NOMO-1 (cell line): ENCODE measurements at regions not wholly inside any gene's neighbourhood (a gene's known extent, or its start where the extent isn't known, plus 50 kb on each side); places are given as distances from the start of the nearest gene placed in this dataset.
A peak's percentile ranks its signal among the peaks of the same experiment; 100 is the strongest.
"Not testable (repeated sequence)": the region's sequence is repeated elsewhere in the genome, so short reads cannot be mapped to it uniquely, and the experiment has no call there.

Experiments
- DNase-seq, 2 experiments: peaks; one replicate each; lab custom pipeline; 2025; ENCODE audit not compliant: unreplicated experiment in 2 of 2; lab: John Stamatoyannopoulos, UW

DNA sequence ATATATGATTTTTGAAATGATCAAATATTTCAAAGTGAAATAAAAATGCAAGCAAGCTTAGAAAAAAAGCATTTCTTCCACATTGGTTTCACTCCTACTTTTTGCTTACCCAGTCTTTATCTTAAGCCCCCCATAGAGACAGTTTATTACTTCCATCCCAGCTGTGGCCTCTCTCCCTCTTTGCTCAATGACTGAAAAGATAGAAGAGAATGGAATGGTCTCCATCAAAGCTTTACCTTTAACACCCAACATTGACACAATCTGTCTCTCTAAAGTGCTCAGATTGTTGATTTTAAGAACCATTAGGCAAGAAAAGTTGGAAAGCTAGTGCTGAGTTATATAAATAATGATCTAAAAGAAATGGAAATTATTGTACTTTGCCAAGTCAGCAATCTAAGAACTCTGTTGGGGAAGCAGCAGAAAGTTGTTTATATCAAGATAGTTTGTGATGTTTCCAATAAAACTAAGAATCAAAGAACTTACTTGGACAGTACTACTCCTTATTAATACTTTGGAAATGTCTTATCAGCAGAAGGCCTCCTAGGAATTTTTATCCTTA is 277.5 kb upstream of the NREP start:
- no peak for DNase-seq

DNA sequence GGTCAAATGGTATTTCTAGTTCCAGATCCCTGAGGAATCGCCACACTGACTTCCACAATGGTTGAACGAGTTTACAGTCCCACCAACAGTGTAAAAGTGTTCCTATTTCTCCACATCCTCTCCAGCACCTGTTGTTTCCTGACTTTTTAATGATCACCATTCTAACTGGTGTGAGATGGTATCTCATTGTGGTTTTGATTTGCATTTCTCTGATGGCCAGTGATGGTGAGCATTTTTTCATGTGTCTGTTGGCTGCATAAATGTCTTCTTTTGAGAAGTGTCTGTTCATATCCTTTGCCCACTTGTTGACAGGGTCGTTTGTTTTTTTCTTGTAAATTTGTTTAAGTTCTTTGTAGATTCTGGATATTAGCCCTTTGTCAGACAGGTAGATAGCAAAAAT is 269.9 kb upstream of the NREP start:
- not testable (repeated sequence) for DNase-seq

DNA sequence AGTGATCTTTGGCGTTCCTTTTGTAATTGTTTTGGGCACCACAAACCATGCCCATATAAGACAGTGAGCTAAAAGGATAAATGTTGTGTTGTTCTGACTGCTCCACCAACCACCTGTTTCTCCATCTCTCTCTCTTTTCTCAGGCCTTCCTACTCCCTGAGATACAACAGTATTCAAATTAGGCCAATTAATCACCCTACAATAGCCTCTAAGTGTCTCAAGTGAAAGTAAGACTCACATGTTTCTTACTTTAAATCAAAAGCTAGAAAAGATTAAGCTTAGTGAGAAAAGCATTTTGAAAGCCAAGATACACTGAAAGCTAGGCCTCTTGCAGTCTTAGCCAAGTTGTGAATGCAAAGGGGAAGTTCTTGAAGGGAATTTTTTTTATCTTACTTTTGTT is 268.8 kb upstream of the NREP start:
- no peak for DNase-seq

DNA sequence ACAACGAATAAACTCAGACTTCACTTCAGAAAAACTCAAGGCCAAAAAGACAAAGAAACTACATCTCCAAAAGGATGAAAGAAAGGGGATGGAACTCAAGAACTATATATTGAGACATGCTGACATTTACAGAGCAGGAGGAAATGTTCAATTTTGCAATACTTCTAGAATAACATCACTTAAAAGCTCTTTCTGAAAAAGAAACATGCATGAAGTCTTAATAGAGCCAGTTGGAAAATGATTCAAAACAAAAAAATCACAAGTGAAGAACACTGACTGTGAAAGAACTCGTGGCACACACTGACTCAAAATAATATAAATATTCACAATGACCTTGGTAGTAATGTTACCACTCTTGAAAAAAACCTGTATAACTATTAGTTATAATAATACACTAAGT is 267.8 kb upstream of the NREP start:
- peak in 1 of 2 experiments; percentile 45 for DNase-seq

DNA sequence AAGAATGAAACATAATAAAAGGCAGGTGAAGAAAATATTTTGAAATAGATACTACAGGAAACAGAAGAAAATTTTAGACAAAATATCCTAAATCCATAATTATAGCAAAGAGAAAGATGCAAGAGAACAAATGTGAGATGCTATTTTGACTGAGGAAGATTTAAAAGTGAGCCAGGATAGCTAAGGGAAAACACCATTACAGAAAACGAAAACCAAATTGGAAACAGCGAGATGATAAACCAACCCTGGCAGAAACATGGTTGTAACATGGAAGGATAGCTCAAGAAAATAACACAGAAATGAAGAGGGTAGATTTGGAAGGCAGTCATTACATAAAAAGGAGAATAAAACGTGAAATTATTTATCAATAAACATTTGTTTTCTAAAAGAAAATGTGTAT is 267.2 kb upstream of the NREP start:
- no peak for DNase-seq

DNA sequence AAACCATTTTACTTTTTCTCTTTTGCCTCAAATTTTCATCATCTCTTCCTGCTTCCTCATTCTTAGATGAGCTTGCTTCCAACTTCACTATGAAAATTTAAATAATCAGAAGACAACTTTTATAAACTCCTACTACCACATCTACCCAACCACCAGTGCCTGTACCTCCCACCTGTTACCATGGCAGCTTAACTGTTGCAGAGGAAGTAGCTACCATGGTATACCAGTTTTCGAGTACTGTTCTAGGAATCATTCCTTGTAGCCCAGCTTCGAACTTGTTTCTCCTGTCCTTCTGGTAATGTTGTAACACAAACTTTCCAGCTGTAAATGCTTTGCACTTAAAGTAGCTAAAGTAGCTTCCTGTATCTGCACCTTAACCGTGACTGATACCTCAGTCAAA is 266.8 kb upstream of the NREP start:
- no peak for DNase-seq

DNA sequence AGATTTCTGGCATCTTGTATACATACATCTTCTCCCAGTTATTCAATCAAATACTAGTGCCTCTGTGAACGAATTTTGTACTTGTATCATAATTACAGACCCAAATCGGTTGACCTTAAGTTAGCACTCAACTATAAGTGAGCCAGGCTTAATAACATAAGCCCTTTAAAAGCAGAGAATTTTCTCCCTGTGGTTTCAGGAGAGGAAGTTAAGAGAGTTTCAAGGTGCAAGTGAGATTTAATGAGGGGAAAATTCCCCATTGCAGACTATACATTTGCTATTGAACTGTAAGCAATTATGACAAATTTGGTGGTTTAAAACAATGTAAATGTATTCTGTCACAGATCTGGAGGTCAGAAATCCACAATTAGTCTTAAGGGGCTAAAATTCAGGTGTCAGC is 261.9 kb upstream of the NREP start:
- DNase-seq: peak in 1 of 2 experiments; percentile 50

DNA sequence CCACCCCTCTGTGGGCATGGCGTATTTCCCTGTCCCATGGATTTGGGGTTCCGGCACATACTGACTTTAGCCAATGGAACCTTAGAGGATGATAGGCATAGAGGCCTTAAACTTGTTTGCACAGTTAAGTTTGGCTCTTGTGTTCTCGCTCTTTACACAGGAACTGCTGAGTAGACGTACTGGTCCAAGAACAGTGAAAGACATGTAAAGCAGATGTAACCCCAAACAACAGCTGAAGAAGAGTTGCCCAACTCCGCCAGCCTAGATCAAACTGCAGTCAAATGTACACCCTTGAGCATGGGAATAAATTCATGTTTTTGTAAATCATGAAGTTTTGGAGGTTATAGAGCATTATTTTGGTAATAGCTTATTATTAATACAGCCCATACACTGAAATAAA is 260.0 kb upstream of the NREP start:
- no peak for DNase-seq

DNA sequence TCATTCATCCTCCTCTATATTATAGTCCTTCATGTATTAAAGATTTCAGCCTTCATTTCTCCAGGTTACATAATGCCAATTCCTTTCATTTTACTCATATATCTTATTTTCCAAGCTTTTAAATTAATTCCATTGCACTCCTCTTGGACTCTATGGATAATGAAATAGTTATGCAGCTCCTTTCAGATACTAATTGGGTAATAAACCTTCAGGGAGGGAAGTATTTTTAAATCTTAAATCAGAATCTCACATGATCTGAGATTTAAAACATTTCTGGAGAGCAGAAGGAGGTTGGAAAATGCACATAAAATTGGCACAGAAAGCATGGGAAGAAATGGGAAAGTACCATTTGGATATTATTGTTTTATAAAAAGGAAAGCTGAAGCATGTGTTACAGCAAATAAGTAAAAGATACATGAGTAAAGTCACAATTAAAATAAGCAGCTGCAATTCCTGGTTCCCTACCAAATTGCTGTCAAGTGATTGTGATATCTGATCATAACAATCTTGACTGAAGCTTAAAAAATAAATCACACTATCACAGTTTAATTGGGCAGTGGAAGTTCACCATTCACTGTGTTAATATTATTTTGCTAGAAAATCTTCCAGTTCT is 257.9 kb upstream of the NREP start:
- no peak for DNase-seq

DNA sequence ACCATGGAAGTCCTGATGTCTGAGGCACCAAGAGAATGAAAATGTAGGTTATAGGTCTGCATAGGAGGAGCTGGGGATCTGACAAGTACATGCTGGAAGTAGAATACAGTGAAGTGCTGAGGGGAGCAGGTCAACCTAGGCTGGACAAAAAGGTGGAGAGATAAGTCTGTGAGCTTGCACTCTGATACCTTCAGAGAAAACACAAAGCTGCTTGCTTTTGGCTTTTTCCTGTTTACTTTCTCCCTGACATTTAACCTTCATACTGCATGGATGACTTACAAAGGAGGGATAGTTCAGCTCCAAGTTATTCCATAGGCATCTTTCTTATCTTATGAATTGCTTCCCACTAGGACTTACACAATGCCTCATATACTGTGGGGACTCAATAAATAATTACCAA is 256.7 kb upstream of the NREP start:
- no peak for DNase-seq

DNA sequence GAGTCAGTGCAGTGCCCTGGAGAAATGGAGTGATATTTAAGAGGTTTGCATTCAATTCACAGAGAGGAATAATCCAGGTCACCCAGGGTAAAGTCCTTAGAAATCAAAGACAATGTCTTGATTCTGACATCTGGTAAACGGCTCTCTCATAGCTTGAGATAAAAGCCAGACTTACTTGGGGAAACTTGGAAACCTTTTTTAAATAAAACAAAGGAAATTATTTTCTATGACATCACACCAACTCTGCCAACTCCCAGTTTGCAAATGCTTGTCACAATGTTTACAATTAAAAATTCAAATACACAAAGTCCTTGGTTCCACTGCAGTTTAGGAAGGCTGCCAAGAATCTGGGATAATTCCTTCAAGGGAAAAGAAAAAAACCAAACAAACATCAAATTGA is 255.1 kb upstream of the NREP start:
- DNase-seq: no peak

DNA sequence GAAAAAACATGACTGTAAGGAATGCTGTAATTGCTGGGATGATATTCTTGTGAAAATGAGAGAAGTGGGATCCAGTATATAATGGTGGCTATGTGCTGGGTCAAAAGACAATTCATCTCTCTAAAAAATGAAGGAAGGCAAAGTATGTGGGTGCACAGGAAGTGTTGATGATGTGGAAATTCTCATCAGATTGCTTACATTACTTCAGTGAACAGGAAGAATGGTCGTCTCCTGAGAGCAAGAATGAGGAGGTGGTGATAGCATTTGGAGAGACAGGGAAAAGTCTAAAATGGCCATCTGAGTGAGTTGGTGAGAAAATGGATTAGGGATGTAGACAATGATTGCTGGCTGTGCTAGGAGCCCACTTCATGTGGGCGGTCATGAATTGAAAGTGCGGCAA is 253.5 kb upstream of the NREP start:
- DNase-seq: no peak

DNA sequence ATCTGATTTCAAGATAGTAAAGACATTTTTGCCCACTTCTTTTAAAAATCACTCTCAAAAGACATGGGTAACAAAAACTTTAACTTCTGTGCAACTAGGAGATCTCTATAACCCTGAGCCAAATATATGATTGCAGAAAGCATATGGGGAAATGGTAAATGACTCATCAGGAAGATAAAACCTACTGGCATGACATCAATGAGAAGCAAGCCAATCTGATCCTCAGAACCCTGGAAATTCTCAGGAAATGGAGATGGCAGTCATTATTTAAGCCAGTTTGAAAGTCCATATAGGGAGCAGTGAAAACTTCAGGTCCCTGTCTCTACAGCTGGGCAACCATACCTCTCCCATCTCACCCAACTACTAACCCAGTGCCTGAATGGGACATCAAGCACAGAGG is 249.7 kb upstream of the NREP start:
- DNase-seq: peak in 1 of 2 experiments; percentile 26

DNA sequence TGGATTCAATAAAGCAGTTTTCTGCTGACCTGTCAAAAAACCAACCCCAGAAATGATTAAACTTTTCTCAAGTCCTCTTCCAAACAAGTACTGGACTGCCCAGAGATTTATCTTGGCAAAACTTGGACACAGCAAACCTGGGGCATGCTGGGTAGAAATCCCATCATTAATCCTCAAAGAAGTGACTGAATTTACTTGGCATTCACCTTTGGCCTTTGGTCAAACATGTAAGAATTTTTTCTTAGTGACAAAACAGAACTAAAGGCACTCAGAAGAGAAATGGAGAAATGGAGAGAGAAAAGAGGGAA is 248.6 kb upstream of the NREP start:
- DNase-seq: no peak

DNA sequence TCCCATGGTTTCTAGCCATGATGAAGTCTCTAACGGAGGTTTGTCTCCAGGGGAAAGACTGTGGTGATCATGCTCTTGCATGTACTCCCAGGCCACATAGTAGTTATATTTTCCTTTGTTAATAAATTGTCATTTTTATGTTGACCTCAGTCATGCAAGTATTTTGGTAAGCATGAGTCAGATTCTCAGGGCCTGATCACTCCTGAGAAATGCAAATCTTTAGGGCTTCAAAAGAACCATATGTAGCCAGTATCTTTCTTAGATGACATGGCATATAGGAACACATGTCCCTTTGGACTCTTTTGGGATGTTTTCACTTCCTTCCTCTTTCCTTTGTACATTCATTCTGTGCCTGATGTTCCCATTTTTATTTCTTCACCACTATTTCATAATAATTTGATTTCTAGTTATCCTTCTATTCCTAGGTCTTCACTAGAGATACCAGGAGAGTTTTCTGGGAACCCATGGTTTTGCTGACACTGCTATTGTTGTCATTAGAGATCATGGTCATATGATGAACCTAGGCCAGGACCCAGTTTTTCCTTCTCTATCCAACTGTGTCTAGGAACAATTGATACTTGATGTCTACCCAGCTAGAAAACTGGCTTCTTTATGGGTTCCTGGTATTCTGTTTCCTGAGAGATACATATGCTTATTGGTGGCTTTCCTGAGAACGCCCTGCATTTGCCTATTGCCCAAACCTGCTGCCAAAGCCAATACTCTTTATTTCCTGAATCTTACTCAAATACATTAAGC is 248.1 kb upstream of the NREP start:
- no peak for DNase-seq

DNA sequence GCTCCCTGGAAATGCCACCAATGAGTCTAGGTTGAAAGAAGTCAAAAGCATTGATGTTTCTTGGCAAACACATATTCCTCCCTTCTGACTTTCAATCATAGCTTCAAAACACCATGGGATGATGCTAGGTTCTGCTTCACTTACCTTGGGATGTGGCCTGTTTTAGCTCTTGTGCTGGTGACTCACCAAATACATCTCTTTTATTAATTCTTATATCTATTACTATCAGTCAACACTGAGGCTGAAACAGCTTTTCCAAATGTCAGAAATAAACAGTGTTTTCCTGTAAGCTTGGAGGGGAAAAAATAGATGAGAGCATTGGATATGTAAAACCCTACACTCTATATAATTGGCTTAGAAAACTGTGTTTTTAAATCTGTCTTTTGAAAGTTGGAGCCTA is 245.4 kb upstream of the NREP start:
- no peak for DNase-seq

DNA sequence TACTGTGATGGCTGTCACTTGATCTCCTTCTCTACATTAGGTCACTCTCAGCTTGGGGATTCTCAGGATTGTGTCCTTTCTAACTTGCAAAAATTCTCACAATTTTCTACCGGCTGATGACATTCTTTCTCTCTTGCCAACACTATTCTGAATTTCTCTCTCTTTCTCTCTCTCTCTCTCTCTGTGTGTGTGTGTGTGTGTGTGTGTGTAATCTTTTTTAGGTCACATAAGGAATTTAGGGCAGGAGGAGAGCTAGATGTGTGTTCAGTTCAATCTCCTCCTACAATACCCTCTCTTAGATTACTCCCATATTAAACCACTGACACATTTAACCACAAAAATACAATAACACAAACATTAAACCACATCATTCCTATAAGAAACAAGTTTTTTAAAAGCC is 242.3 kb upstream of the NREP start:
- no peak for DNase-seq

DNA sequence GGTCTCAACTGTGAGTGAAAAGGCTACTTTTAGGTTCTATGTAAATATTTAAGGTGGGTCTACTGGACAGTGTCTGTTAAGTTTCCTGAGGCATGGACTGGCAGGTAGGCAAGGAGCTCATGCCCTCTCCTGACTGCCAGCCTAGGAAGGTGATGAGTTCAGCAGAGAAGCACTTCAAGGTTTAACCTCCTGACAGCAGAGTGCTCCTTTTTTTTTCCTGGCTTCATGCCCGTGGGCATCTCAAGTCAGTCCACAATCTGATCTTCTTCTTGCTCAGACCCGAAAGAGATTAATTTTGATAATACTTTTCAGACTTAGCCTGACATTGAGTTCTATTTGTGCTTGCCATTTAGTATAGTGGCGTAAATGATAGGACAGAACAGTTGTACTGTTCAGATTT is 241.9 kb upstream of the NREP start:
- no peak for DNase-seq

DNA sequence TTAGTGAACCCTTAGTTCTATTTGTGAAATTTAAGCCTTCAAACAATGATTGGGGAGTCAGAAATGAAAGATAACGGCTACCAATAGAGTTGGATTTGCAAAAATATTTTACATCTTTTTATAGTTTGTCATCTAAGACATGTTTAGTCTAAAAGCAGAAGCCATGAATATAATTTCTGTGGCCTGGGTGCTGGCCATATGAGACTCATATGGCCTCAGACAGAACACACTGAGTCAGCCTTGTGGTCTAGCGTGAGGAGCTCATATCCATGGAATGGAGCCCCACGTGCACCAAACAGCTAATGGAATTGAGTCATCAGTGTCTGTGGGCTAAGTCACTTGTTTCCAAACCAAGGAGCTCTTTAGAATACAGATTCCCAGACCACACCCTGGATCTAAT is 240.7 kb upstream of the NREP start:
- peak; percentile 53 to 61 for DNase-seq

DNA sequence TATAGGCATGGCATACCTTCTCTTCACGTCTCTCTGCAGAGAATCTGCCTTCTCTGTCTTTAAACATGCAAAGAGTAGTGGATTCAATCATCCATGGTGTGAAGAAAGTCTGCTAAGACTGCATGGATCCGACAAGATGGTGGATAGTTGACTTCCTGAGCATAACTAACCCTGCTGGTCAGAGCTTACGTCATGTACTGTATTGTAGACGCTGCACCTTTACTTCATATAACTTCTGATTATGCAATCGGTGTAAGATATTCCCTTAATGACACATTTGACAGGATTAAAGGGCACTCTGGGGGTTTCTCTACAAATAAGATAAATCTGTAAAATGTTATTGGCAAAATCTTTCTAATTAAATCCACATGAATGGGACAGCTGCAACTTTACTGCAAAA is 240.3 kb upstream of the NREP start:
- DNase-seq: no peak

DNA sequence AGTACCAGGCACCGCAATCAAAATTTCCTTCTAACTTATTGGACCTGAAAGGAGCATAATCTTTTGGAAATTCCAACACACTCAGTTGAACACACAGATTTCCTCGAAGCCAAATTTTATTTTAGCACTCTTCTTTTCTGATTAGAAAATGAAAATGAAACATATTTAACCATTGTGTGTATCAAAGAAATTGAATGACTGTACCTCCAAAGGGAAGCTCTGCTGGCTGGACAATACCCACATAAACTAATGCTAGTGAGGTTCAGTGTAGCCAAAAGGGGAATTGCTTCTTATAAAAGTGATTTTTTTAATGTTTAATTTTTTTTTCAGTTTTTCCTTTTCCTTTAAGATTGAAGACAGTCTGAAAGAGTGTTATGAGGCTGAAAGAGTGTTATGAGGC is 239.6 kb upstream of the NREP start:
- DNase-seq: no peak

DNA sequence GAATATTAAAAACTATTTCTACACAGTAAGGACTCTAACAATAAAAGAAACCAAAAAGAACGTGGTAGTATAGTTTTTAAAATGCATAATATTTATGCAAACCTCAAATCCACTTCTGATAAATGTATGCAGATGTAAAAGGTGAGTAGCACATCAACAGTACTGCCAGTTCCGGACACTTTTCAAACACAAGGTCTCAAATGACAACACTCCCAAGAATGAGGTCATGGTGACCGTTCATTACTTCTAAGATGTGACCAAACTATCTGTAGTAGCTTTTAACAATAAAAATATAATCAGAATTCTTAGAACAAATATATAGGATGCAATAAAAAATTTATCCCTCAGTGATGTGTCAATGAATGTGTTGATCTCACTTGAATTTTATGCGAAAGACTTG is 238.7 kb upstream of the NREP start:
- DNase-seq: no peak

DNA sequence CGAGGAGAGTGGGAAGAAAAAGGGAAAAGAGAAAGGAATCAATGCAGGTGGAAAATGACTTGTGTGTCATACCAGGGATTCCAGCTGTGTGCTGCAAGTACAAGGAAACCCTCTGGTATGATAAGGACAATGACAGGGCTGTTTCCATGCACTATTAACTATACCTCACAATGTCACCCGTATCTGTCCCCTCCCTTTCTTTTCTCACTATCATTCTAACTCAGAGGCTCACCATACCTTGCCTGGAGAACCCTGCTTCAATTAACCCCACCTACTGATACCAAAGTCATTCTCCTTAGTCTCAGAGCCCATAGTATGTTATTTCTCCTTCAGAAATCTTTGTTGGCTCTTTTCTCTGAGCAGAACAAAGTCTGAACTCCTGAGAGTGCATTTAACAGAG is 236.2 kb upstream of the NREP start:
- DNase-seq: no peak
